ENCODE measurements at regions not wholly inside any gene's neighbourhood (a gene's known extent, or its start where the extent isn't known, plus 50 kb on each side); places are given as distances from the start of the nearest gene placed in this dataset.

DNA sequence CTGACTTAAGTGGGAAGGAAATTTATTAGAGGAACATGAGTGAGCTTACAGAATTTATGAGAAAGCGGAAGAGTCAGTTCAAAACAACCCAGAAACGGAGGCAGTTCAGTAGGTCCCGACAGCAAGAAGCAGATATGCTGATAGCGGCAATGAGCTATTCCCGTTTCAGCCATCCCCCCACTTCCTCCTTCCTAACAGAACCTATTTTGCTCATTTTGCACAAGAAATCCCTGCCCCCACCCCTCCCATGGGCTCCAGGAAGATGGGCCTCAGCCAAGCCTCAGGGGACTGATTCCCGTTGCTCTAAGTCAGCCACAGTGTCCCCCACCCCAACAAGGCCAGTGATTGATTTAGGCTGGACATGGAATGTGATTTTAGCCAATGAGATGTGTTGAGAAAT, 157.5 kb downstream of the CEBPB start (continued):
- TF ChIP-seq, protein P1, sequence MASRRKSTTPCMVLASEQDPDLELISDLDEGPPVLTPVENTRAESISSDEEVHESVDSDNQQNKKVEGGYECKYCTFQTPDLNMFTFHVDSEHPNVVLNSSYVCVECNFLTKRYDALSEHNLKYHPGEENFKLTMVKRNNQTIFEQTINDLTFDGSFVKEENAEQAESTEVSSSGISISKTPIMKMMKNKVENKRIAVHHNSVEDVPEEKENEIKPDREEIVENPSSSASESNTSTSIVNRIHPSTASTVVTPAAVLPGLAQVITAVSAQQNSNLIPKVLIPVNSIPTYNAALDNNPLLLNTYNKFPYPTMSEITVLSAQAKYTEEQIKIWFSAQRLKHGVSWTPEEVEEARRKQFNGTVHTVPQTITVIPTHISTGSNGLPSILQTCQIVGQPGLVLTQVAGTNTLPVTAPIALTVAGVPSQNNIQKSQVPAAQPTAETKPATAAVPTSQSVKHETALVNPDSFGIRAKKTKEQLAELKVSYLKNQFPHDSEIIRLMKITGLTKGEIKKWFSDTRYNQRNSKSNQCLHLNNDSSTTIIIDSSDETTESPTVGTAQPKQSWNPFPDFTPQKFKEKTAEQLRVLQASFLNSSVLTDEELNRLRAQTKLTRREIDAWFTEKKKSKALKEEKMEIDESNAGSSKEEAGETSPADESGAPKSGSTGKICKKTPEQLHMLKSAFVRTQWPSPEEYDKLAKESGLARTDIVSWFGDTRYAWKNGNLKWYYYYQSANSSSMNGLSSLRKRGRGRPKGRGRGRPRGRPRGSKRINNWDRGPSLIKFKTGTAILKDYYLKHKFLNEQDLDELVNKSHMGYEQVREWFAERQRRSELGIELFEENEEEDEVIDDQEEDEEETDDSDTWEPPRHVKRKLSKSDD (conservative IDR thresholded peaks at IDR 0.05; ENCODE audit: low read length) = no peak
- TF ChIP-seq, protein P2, sequence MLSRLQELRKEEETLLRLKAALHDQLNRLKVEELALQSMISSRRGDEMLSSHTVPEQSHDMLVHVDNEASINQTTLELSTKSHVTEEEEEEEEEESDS (CRISPR knock-in tag; IDR thresholded peaks at IDR 0.05) = no peak
- TF ChIP-seq HDGF (IDR thresholded peaks at IDR 0.05) (no peak), HSF4 (CRISPR knock-in tag; IDR thresholded peaks at IDR 0.05; ENCODE audit: borderline replicate concordance) (no peak), TFAM (CRISPR knock-in tag; conservative IDR thresholded peaks at IDR 0.05) (no peak), CBX5 (IDR thresholded peaks at IDR 0.05; ENCODE audit: borderline replicate concordance, low read depth) (no peak), ZNF347 (CRISPR knock-in tag; IDR thresholded peaks at IDR 0.05; ENCODE audit: low read depth) (no peak), FOXA3 (CRISPR knock-in tag; conservative IDR thresholded peaks at IDR 0.05 in 1 of 2, IDR thresholded peaks at IDR 0.05 in 1 of 2) (no peak), ZNF24 (IDR thresholded peaks at IDR 0.05) (no peak), RCOR1 (IDR thresholded peaks at IDR 0.05; ENCODE audit: borderline replicate concordance in 1 of 2, low read depth in 2 of 2, low read length in 2 of 2) (peak in 1 of 2 experiments; percentile 29; a peak in 1 of 4 replicates), TEAD4 (IDR thresholded peaks at IDR 0.05; ENCODE audit: low read length) (no peak), TEAD4 (CRISPR knock-in tag; IDR thresholded peaks at IDR 0.05; ENCODE audit: borderline replicate concordance) (no peak)
- TF ChIP-seq, protein P3, sequence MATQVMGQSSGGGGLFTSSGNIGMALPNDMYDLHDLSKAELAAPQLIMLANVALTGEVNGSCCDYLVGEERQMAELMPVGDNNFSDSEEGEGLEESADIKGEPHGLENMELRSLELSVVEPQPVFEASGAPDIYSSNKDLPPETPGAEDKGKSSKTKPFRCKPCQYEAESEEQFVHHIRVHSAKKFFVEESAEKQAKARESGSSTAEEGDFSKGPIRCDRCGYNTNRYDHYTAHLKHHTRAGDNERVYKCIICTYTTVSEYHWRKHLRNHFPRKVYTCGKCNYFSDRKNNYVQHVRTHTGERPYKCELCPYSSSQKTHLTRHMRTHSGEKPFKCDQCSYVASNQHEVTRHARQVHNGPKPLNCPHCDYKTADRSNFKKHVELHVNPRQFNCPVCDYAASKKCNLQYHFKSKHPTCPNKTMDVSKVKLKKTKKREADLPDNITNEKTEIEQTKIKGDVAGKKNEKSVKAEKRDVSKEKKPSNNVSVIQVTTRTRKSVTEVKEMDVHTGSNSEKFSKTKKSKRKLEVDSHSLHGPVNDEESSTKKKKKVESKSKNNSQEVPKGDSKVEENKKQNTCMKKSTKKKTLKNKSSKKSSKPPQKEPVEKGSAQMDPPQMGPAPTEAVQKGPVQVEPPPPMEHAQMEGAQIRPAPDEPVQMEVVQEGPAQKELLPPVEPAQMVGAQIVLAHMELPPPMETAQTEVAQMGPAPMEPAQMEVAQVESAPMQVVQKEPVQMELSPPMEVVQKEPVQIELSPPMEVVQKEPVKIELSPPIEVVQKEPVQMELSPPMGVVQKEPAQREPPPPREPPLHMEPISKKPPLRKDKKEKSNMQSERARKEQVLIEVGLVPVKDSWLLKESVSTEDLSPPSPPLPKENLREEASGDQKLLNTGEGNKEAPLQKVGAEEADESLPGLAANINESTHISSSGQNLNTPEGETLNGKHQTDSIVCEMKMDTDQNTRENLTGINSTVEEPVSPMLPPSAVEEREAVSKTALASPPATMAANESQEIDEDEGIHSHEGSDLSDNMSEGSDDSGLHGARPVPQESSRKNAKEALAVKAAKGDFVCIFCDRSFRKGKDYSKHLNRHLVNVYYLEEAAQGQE (IDR thresholded peaks at IDR 0.05; ENCODE audit: borderline replicate concordance) = no peak
- TF ChIP-seq, protein P3 (CRISPR knock-in tag; IDR thresholded peaks at IDR 0.05; ENCODE audit: low read depth) = no peak
- TF ChIP-seq, protein P4, sequence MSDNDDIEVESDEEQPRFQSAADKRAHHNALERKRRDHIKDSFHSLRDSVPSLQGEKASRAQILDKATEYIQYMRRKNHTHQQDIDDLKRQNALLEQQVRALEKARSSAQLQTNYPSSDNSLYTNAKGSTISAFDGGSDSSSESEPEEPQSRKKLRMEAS (CRISPR knock-in tag; IDR thresholded peaks at IDR 0.05) = no peak
- TF ChIP-seq, protein P5, sequence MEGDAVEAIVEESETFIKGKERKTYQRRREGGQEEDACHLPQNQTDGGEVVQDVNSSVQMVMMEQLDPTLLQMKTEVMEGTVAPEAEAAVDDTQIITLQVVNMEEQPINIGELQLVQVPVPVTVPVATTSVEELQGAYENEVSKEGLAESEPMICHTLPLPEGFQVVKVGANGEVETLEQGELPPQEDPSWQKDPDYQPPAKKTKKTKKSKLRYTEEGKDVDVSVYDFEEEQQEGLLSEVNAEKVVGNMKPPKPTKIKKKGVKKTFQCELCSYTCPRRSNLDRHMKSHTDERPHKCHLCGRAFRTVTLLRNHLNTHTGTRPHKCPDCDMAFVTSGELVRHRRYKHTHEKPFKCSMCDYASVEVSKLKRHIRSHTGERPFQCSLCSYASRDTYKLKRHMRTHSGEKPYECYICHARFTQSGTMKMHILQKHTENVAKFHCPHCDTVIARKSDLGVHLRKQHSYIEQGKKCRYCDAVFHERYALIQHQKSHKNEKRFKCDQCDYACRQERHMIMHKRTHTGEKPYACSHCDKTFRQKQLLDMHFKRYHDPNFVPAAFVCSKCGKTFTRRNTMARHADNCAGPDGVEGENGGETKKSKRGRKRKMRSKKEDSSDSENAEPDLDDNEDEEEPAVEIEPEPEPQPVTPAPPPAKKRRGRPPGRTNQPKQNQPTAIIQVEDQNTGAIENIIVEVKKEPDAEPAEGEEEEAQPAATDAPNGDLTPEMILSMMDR (IDR thresholded peaks at IDR 0.05 in 2 of 3, conservative IDR thresholded peaks at IDR 0.05 in 1 of 3; ENCODE audit: insufficient read depth in 2 of 3, low read depth in 1 of 3, low read length in 3 of 3) = no peak

Measured in K562 (cell line).